ENCODE measurements at regions not wholly inside any gene's neighbourhood (a gene's known extent, or its start where the extent isn't known, plus 50 kb on each side); places are given as distances from the start of the nearest gene placed in this dataset.
"Not testable (repeated sequence)": the region's sequence is repeated elsewhere in the genome, so short reads cannot be mapped to it uniquely, and the experiment has no call there.

GRCh38 chr13:104936304-104936703, 1599.2 kb downstream of the EFNB2 start:
- TF ChIP-seq POLR2A (IDR thresholded peaks at IDR 0.05; ENCODE audit: extremely low read depth, insufficient read length), result no peak
- TF ChIP-seq MAX (IDR thresholded peaks at IDR 0.05; ENCODE audit: low read depth, low read length), result no peak
- TF ChIP-seq CTCF (IDR thresholded peaks at IDR 0.05; ENCODE audit: low read depth, low read length), result no peak
- no peak for TF ChIP-seq MYC (IDR thresholded peaks at IDR 0.05; ENCODE audit: low read depth, low read length)
- peak; percentile 20 for DNase-seq (ENCODE audit: low read depth)
- H3K4me3 ChIP-seq (ENCODE audit: low read depth, low read length), result no peak overlapping the region

GRCh38 chr13:104920513-104920912, 1614.9 kb downstream of the EFNB2 start:
- H3K4me3 ChIP-seq (ENCODE audit: low read depth, low read length); DNase-seq (ENCODE audit: low read depth): not testable (repeated sequence)

DNA sequence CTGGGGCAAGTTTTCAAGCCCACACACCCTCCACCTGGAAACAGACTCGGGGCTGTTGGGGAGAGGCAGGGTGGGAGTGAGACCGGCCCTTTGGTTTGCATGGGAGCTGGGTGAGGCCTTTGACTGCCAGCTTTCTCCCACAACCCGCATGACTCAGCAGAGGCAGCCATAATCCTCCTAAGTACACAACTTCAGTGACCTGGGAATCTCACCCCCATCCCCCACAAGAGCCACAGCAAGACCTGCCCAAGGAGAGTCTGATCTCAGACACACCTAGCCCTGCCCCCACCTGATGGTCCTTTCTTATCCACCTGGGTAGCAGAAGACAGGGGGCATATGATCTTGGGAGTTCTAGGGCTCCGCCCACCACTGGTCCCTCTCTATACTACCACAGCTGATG, 1615.4 kb downstream of the EFNB2 start:
- H3K4me3 ChIP-seq (ENCODE audit: low read depth, low read length), result no peak overlapping the region
- DNase-seq (ENCODE audit: low read depth), result no peak
- TF ChIP-seq MAX (IDR thresholded peaks at IDR 0.05; ENCODE audit: low read depth, low read length), result no peak
- no peak for TF ChIP-seq POLR2A (IDR thresholded peaks at IDR 0.05; ENCODE audit: extremely low read depth, insufficient read length)
- no peak for TF ChIP-seq MYC (IDR thresholded peaks at IDR 0.05; ENCODE audit: low read depth, low read length)
- no peak for TF ChIP-seq CTCF (IDR thresholded peaks at IDR 0.05; ENCODE audit: low read depth, low read length)

GRCh38 chr13:104900191-104900817, 1635.2 kb downstream of the EFNB2 start:
- no peak for TF ChIP-seq MAX (IDR thresholded peaks at IDR 0.05; ENCODE audit: low read depth, low read length)
- TF ChIP-seq MYC (IDR thresholded peaks at IDR 0.05; ENCODE audit: low read depth, low read length), result no peak
- TF ChIP-seq POLR2A (IDR thresholded peaks at IDR 0.05; ENCODE audit: extremely low read depth, insufficient read length), result no peak
- no peak for TF ChIP-seq CTCF (IDR thresholded peaks at IDR 0.05; ENCODE audit: low read depth, low read length)
- no peak overlapping the region for H3K4me3 ChIP-seq (ENCODE audit: low read depth, low read length)
- DNase-seq (ENCODE audit: low read depth), result no peak

DNA sequence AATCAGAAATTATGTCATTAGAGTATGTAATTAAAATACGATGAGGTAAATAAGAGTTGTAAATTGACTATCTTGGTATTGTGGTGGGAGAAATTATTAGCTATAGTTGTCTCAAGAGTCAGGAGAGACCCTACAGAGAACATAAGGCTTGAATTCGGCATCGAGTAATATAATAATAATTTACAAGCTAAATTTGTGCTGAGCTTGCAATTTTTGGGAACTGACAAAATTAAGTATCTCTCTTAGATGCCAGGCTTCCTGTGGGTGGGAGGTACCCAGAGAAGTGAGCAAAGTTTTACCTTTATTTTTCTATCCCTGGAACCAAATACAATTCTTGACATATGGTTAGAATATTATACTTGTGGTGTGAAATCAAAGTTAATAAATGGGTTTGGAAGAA, 1637.0 kb downstream of the EFNB2 start:
- DNase-seq (ENCODE audit: low read depth), result no peak
- TF ChIP-seq MYC (IDR thresholded peaks at IDR 0.05; ENCODE audit: low read depth, low read length) (no peak), POLR2A (IDR thresholded peaks at IDR 0.05; ENCODE audit: extremely low read depth, insufficient read length) (no peak), CTCF (IDR thresholded peaks at IDR 0.05; ENCODE audit: low read depth, low read length) (no peak), MAX (IDR thresholded peaks at IDR 0.05; ENCODE audit: low read depth, low read length) (no peak)

DNA sequence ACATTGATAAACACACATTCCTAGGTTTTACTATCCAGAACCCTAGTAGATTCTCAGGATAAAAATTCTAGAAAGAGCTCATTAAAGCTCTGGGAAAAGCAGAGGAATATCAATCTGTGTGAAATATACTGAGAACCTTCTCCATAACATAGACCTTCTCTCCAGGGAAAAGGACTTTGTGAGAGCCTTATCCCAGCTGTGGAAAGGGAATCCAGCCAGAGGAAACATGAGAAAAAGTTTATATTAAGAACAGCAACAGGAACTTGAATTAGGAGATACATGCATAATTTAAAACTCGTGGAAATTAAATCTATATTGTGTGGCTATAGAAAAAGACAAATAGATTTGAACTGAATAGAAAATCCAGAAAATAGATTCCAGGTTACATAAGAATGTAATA, 1639.9 kb downstream of the EFNB2 start:
- no peak overlapping the region for H3K4me3 ChIP-seq (ENCODE audit: low read depth, low read length)
- TF ChIP-seq MAX (IDR thresholded peaks at IDR 0.05; ENCODE audit: low read depth, low read length) (no peak), POLR2A (IDR thresholded peaks at IDR 0.05; ENCODE audit: extremely low read depth, insufficient read length) (no peak), MYC (IDR thresholded peaks at IDR 0.05; ENCODE audit: low read depth, low read length) (no peak), CTCF (IDR thresholded peaks at IDR 0.05; ENCODE audit: low read depth, low read length) (no peak)
- DNase-seq (ENCODE audit: low read depth), result no peak

More for the DNA sequence above, 1637.0 kb downstream of the EFNB2 start:
- no peak overlapping the region for H3K4me3 ChIP-seq (ENCODE audit: low read depth, low read length)

All from NB4 (cell line).